HS-27A (cell line): ENCODE measurements at regions not wholly inside any gene's neighbourhood (a gene's known extent, or its start where the extent isn't known, plus 50 kb on each side); places are given as distances from the start of the nearest gene placed in this dataset.

Experiments used
- DNase-seq: peaks from one replicate; pipeline ENCODE4 v3.0.0-alpha.2; 2012; ENCODE audit warnings: low read depth, missing footprints

DNA sequence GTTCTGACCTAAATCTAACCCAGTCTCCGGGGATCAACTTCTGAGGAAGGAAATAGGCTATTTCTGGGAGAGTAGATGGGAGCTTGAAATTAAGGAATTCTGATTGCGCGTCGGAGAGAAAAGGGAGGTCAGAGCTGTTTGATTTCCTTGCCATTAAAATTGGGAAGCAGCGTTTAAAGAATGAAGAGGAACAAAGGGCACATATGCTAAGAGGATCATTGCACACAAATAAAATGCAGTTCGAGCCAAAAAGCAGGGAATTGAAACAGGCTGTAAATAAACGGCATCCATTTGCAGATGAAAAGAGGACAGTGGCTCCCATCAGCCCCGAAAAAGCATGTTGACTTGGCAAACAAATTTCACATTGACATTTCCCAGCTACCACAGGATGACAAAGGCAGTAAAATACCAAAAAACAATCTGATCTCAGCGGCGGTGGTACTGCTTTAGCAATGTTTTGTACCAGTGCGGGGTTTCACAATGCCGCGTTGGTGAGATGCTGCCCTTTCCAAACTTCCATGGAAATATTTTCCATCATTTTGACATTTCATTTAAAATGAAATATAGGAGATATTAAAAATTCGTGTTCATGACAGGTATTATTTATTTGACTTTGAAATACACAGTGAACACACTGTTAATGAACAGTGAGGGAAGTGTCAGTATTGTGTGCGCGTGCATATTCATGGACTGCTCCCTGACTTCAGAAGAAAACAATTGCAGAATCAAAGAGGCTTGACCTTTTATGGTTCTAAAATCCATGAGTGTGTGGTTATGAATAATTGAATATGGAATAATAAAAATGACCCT lies 108.8 kb downstream of the SQOR start:
- DNase-seq: no peak

- no peak for DNase-seq
Observed at GRCh38 chr15:45744236-45744589, 109.4 kb downstream of the SQOR start.

DNA sequence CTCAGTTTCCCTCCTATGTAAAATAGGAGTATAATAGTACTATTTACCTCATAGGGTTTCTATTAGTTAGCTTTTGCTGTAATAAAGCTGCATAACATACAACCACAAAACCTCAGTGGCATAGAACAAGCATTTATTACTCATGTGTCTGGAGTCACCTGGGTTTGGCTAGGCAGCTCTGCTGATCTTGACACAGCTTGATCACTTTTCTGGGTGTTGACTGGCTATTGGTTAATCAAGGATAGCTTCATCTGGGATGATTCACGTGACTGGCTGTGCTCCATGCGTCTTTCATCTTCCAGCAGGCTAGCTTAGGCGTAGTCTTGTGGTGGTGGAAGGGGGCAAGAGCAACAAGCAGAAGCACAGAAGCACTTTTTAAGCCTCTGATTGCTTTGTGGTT lies 112.6 kb downstream of the SQOR start:
- DNase-seq: no peak

GRCh38 chr15:45751629-45752028 lies 116.8 kb downstream of the SQOR start:
- no peak for DNase-seq

- DNase-seq: no peak
Observed at GRCh38 chr15:45759936-45760335, 125.1 kb downstream of the SQOR start.

GRCh38 chr15:45762726-45763125 lies 127.9 kb downstream of the SQOR start:
- DNase-seq: no peak

GRCh38 chr15:45763170-45763869 lies 128.5 kb downstream of the SQOR start:
- DNase-seq: no peak

DNA sequence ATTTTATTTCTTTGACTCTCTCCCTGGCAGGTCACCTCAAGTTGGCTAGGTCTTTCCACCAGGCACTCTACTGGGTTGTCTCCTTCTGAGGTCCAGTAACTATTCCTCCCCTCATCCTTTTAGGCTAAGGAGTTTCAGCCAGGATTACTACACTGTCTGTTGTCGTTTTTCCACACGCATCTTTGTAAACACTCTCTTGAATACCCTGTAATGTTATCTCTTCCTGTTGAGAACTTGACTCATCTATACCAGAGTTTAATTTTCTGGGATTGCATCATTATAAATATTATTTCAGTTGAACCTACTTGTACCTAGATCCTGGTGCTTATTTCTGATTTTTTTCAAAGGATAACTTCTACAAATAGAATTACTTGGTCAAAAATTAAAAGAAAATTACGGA lies 138.3 kb downstream of the SQOR start:
- no peak for DNase-seq

- DNase-seq: no peak
Observed at GRCh38 chr15:45776772-45777171, 141.9 kb downstream of the SQOR start.

- no peak for DNase-seq
Observed at GRCh38 chr15:45777781-45778180, 143.0 kb downstream of the SQOR start.

DNA sequence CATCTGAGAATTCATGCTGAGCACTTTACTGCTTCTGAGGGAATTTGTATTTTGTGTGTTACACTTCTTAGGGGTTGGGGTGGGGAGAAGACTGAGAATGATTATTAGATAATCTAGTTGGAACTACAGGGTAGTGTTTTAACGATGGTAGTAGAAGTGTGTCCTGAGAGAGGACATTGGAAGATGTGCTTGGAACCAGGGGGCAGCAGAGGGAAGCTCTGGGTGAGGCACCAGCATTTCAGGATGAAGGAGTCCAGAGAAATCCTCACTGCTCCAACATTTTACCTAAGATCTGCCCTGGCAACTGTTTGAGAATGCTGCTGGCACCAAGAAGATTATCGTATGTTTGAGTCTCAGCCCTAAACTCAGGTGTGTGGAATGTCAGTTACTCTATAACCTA lies 145.5 kb downstream of the SQOR start:
- DNase-seq: no peak

DNA sequence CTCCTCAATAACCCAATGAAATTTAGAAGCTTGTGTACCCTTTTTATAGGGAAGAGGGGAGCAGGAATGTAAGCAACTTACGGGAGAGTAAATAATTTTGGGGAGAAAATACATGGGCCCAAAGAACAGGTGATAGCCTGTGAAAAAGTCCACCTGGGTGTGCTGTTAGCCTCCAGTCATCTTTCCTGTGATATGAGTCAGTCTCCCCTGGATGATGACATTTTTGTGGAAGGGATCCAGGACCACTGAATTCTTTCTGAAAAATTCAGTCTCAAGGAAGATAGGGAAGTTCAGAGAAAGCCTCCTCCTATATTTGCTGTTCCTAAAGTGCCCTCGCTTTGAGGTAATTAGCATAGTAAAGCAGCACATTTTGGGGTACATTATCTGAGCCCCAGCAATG lies 149.8 kb downstream of the SQOR start:
- DNase-seq: no peak

GRCh38 chr15:45785897-45786296 lies 151.1 kb downstream of the SQOR start:
- DNase-seq: no peak

DNA sequence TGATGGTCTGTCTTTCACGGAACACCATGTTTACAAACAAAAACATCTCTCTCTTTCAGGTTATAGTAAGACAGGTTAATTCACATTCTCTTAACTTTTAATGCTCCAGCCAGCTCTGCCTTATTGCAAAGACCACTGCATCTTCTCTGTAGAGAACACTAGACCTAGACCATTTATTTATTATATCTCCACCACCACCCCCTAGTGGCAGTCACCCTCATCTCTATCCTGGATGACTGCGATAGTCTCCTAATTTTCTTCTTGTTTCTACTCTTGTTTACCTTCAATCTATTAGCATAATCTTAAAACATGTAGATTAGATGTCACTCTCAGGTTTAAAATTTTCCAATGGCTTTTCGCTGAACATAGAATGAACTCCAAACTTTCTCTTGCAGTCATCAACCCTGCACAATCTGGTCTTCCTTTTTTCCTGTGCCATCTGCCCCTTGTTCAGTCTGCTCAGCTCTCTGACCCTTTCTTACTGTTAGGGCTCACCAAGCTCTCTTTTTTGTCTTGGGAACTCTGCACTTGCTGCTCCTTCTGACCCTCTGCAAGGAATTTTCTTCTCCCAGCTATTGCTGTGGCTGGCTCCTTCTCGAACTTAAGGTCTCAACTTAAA lies 155.6 kb downstream of the SQOR start:
- DNase-seq: no peak

DNA sequence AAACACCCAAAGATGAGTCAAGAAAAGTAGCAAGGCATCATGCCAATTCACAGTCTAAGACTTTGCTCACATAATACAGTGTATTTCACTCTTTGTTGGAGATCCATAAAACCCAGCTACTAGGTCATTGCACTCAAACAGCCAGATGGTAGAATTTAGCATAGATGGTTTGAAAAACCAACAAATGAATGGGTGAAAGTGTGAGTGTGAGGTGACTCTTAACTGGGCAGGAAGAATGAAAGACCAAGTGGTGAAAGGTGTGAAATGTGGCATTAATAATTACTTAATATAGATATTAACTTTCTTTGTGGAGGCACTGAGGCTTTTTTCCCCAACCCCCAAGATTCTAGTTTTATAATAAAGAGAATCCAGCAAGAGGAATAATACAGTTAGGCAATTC lies 159.5 kb downstream of the SQOR start:
- no peak for DNase-seq

DNA sequence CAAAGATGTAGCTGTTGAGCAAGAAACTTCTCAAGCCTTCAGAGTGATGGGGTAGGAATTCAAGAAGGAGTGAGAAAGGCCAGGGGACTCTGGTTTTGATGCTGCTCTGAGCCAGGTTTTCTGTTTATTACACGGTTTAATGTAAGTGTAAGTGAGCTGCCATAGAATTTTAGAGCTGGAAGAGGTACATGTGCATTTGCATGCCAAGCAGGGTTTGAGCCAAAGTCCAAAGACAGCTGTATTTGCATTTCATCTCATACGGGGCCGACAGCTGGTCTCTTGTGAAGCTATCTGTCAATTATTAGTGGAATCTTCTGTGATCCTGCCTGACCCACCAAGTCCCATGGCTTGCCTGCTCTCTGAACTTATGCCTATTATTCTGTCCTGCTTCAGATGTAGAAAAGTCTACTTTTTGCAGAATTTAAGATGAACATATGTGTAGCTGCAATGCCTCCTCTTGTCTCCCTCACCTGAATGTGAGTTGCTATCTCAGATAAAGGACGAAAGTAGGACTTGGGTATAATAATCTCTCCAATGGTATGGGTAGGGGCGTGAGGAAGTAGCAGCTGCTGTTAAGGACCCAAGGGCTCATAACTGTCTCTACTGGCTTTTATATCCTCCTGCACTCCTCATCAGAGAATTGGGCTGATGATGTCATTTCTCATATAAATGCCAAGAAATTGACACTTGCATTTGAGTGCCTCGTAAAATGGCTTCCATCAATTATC lies 160.0 kb downstream of the SQOR start:
- no peak for DNase-seq

- peak; percentile 9 for DNase-seq
Observed at GRCh38 chr15:45795440-45796069, 160.7 kb downstream of the SQOR start.

DNA sequence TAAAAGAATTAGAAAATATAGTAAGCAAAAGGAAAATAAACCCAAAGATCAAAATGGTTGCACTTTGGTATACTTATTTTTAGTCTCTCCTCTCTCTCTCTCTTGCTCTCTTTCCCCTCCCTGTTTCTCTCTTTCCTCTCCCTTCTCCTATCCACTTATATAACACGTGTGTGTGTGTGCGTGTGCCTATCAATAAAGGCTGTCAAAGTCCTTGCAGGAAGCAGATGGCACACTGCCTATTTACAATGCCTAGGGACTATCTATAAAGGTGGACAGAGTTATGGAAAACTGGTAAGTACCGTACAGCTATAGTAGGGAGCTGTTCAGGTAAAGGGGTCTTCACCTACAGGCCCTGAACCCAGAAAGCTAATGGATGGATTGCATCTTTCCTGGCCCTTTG lies 161.6 kb downstream of the SQOR start:
- no peak for DNase-seq

DNA sequence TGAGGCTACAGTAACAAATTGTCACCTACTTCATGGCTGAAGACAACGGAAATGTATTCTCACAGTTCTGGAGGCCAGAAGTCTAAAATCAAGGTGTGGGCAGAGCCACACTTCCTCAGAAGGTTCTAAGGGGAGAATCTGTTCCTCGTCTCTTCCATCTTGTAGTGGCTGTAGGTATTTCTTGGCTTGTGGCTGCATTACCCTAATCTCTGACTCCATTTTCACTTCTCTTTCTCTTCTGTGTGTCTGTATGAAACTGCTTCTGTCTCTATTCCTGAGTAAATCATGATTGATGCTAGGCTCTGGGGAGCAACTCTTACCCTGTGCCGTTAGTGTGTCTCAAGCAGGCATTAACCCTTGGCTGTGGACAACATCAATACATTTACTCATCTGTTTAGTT lies 164.7 kb downstream of the SQOR start:
- no peak for DNase-seq

GRCh38 chr15:45801543-45801942 lies 166.7 kb downstream of the SQOR start:
- DNase-seq: no peak

DNA sequence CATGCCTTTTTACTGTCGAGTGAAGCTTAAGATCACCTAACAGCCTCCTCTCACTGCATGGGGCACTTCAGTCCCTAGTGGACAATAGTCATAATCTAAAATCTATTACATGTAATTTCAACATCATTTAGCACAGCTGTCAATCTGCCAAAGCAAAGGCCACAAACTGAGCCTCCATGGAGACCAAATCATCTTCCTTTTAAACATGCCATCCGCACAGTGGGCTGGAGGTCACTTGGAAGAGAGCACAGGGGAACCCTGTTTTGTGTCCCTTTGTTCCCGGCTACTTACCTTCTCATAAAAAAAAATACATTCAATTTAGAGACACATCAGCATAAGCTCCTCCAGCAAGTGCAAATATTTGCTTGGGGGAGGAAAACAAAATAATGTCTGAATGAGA lies 167.3 kb downstream of the SQOR start:
- no peak for DNase-seq

GRCh38 chr15:45804028-45804427 lies 169.2 kb downstream of the SQOR start:
- no peak for DNase-seq
